Transverse colon (tissue), 4 donors: ENCODE measurements at regions not wholly inside any gene's neighbourhood (a gene's known extent, or its start where the extent isn't known, plus 50 kb on each side); places are given as distances from the start of the nearest gene placed in this dataset.

Experiments
- CTCF ChIP-seq, 5 experiments: fragments of 200-600 bp in 3 of 5; fragments of 450-650 bp in 2 of 5; sonication (generic) in 3 of 5; IDR thresholded peaks; 1 replicate in 2 of 5; 2 replicates in 3 of 5; pipeline ENCODE4 v1.5.1; 2016 to 2017; ENCODE audit warnings: antibody characterized with exemption in 5 of 5, inconsistent platforms in 3 of 5, mild to moderate bottlenecking in 2 of 5, moderate library complexity in 1 of 5
- POLR2A ChIP-seq: fragments of 450-650 bp; IDR thresholded peaks from one replicate; pipeline ENCODE4 v1.6.1; 2016; ENCODE audit warnings: antibody characterized with exemption, mild to moderate bottlenecking, moderate library complexity
- POLR2AphosphoS5 ChIP-seq, 3 donors: sonication (generic); formaldehyde crosslinking; IDR thresholded peaks; one replicate each; pipeline ENCODE4 v1.6.1; 2016; ENCODE audit warnings: antibody characterized with exemption in 3 of 3

- TF ChIP-seq CTCF (IDR thresholded peaks at IDR 0.05) = no peak
- TF ChIP-seq POLR2A = no peak
- no peak for TF ChIP-seq POLR2AphosphoS5 (IDR thresholded peaks at IDR 0.05)
Measured at GRCh38 chr13:112229445-112229844, 146.7 kb upstream of the SPACA7 start.
